ENCODE measurements at regions not wholly inside any gene's neighbourhood (a gene's known extent, or its start where the extent isn't known, plus 50 kb on each side); places are given as distances from the start of the nearest gene placed in this dataset.

DNA sequence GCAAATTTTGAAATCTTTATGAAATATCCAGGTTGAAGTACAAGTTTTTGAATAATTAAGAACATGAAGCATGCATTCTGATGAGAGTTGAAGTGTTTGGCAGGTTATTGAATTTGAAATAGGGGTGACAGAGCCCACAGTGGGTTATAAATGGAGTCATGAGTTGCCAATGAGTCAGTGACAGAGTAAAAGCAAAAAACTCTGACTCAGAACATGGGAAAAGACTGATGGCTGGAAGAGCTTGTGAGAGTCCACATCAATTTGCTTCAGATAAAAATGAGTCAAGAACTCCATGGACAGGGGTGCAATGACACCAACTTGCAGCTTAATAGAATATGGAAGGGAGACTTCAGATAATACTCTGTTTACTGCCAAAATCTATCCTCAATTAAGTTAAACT is 105.3 kb downstream of the SLC6A15 start:
- no peak for DNase-seq (ENCODE audit: low read depth in 1 of 2, low spot score in 1 of 2)

DNA sequence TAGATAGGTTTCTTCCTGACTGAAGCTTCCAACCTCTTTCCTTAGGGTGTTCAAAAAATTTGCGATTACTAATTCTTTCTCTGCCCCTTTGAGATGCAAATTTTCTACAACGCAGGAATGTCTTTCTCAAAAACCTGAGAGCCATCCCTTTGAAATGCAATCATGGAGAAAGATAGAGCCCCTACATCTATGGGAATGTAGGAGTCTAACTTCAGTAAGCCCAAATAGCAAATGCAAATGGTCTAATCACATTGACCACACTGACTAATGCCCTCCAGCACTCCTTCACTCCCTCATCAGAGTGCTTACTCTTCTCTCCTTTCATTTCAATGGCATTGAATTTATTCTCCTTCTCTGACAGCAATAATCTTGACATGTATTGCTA is 107.1 kb downstream of the SLC6A15 start:
- DNase-seq (ENCODE audit: low read depth in 1 of 2, low spot score in 1 of 2) = no peak

DNA sequence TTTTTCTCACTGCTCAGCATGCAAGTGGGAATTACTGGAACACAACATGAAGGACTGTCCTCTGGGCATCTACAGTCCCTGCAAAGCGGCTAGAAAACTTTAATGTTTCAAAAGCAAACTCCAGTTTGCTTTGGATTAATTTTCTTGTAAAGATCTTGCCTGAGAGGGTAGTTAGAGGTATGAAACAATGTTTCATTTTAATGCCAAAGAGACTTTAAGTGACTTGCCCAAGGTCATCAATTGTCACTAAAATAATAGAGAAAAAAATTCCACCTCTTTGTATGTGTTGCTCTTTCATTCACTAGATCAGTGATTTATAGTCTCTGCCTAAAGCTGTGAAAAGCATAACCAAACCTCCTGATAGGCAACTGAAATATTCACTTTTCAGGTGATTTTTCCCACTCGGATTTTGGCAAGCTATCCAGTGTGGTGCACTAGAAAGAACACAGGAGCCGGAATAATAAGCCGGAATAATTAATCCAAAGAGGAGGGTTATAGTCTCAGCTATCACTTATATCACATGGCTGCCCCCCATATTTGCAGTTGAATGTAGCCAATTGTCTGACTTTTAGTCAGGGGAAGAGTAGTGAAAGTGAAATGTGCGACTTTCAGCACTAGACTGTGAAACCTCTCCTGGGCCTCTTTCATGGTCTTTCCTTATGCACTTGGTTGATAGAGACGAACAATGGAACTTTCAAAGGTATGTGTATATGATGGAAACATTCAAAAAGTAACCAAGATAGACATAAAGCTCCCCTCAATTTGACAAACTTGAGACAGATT is 107.7 kb downstream of the SLC6A15 start:
- DNase-seq (ENCODE audit: low read depth in 1 of 2, low spot score in 1 of 2) = no peak

- no peak for DNase-seq (ENCODE audit: low read depth in 1 of 2, low spot score in 1 of 2)
These were observed 108.9 kb downstream of the SLC6A15 start for GRCh38 chr12:84803661-84804060.

GRCh38 chr12:84802161-84802560 is 110.4 kb downstream of the SLC6A15 start:
- DNase-seq (ENCODE audit: low read depth in 1 of 2, low spot score in 1 of 2) = no peak

DNA sequence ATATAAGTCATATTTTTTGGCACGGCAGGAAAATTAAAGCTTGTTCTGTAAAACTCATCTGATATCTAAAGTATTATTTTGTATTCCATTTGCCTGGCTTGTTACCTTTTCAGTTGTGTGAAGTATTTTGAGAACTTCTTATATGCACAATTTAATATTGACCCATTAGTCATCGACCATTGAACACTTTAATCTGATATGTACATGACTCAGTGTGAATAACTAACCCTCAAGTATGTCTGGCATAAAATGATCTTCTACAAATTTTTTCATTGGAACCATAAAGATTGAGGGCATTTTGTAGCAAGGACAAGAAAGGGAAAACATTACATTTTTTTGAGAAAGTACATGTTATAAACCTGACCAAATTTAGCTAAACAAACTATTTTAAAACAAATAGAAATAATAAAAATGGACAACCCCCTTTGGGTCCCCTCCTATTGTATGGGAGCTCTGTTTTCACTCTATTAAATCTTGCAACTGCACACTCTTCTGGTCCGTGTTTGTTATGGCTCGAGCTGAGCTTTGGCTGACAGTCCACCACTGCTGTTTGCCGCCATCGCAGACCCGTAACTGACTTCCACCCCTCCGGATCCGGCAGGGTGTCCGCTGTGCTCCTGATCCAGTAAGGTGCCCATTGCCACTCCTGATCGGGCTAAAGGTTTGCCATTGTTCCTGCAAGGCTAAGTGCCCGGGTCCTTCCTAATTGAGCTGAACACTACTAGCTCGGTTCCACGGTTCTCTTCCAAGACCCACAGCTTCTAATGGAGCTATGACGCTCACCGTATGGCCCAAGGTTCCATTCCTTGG is 118.8 kb downstream of the SLC6A15 start:
- no peak for DNase-seq (ENCODE audit: low read depth in 1 of 2, low spot score in 1 of 2)

DNA sequence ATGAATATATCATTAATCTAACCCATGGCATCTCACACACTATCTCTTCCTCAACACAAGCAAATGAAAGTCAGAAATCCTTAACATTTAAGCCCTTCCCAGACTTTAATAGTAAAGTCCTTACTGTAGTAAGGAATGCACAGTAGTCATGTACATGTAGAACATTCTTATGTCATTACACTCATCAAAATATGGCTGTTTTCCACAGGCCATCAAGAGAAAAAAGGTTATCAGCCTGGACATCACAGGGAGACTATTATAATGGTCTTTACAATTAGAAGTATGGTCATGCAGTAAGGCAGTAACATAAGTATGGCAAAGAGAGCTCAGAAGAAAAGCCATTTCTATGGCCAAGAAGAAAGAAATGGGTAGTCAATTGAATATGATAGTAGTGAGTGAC is 121.2 kb downstream of the SLC6A15 start:
- DNase-seq (ENCODE audit: low read depth in 1 of 2, low spot score in 1 of 2) = no peak

- DNase-seq (ENCODE audit: low read depth in 1 of 2, low spot score in 1 of 2) = no peak
These were observed 123.4 kb downstream of the SLC6A15 start for GRCh38 chr12:84789184-84789583.

- no peak for DNase-seq (ENCODE audit: low read depth in 1 of 2, low spot score in 1 of 2)
These were observed 125.3 kb downstream of the SLC6A15 start for GRCh38 chr12:84787253-84787652.

GRCh38 chr12:84786622-84787021 is 126.0 kb downstream of the SLC6A15 start:
- DNase-seq (ENCODE audit: low read depth in 1 of 2, low spot score in 1 of 2) = no peak

GRCh38 chr12:84785951-84786350 is 126.6 kb downstream of the SLC6A15 start:
- no peak for DNase-seq (ENCODE audit: low read depth in 1 of 2, low spot score in 1 of 2)

- no peak for DNase-seq (ENCODE audit: low read depth in 1 of 2, low spot score in 1 of 2)
These were observed 127.3 kb downstream of the SLC6A15 start for GRCh38 chr12:84785281-84785680.

DNA sequence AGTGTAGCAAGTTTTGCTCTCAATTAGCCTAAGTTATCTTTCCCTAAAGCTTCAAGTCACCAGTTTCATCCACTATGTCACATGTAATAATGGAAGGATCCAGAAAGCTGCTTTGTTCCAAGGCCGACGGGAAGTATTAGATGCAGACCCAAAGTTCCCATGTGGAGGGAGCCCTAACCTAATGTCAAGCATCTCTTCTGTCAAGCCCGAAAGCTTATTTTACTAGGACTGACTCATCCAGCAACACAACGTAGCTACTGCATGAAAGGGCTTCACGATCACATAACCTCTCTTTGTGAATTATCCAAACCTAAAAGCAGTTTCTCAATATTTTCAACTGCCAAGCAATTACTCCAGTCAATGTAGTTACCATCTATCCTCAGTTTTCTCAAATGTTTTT is 133.4 kb downstream of the SLC6A15 start:
- DNase-seq (ENCODE audit: low read depth in 1 of 2, low spot score in 1 of 2) = no peak

DNA sequence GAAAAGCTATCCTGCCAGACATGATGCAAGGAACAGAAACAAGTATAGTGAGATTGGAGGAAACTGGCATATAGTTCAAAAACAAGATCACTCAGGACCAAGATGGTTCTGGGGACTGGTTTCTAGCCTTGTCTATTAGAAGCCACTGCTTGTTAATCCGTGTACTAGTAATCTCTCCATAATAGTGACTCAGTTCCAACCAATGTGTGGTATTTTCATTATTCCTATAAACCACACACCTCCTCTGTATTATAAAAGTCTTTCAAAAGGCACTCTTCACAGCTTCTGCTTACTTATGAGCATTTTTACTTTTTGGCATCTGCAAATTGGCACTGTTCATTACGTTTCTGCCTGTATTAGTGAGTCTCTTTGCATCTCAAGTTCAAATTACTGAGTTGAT is 140.3 kb downstream of the SLC6A15 start:
- no peak for DNase-seq (ENCODE audit: low read depth in 1 of 2, low spot score in 1 of 2)

DNA sequence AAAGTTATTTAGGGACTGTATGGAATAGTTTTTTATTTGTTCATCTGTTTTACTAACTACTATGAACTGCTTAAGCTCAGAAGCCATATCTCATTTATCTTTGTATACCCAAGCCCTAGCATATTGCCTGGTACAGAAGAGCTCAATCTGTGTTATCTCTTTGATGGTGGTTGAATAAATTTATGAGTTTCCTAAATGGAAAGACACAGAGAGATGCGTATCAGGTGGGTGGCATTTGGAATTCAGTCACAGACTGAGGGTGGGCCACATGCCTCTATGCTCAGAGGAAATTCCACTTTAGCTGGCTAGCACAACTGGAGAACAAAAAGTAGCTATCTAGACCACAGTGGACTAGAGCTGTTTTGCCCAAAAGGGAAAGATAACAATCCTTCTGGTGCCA is 145.5 kb downstream of the SLC6A15 start:
- no peak for DNase-seq (ENCODE audit: low read depth in 1 of 2, low spot score in 1 of 2)

GRCh38 chr12:84766375-84766774 is 146.2 kb downstream of the SLC6A15 start:
- DNase-seq (ENCODE audit: low read depth in 1 of 2, low spot score in 1 of 2) = no peak

DNA sequence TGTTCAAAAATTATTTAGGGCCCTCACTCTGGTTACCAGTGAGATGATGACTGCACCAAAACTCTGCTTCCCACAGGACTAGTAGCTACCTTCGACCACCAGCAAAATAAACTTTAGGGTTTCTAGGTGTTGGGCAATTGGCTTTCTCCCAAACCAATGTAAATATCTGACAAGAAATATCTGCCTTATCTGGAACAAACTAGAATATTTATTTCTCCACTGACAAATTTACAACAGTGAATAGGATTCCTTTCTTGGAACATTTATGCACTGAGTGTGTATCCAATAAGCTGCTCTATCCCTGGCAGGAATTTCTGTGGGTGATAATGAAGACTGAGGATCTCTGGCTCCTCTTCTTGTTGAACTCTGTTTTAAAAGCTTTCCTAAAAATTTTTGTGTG is 148.6 kb downstream of the SLC6A15 start:
- no peak for DNase-seq (ENCODE audit: low read depth in 1 of 2, low spot score in 1 of 2)

DNA sequence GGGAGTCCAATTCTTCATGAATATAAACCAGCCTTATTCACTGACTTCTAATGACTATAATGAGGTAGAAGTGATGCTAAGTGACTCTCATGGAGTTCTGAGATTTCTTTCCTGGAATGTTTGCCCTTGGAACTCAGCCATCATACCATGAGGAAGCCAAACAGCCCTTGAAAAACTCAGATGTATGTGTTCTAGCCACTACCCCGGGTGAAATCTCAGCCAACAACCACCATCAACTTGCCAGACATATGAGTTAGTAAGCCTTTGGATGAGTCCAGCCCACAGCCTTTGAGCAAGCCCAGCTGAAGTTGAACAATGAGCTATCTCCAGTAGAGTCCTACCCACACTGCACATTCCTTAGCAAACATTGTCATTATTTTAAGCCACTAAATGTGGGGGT is 149.5 kb downstream of the SLC6A15 start:
- DNase-seq (ENCODE audit: low read depth in 1 of 2, low spot score in 1 of 2) = no peak

- no peak for DNase-seq (ENCODE audit: low read depth in 1 of 2, low spot score in 1 of 2)
These were observed 152.3 kb downstream of the SLC6A15 start for GRCh38 chr12:84760091-84760865.

DNA sequence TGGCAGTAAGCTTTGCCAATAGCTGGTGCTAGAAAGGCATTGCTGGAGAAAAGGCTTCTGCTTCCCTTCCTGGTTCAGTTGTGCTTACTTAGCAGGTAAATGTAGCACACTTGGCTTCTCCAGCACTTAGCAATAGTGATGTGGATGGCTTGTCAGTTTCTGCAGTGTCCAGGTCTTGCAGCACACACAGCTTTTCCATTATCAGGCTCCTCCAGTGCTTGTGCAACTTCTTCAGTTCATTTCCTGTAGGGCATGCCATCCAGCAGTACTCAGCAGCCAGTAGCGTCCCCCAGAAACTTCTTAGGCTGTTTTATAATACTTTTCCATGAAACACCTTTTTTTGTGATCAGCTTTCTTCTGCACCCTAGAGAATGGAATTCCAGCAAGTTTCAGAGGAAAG is 154.6 kb downstream of the SLC6A15 start:
- DNase-seq (ENCODE audit: low read depth in 1 of 2, low spot score in 1 of 2) = no peak

DNA sequence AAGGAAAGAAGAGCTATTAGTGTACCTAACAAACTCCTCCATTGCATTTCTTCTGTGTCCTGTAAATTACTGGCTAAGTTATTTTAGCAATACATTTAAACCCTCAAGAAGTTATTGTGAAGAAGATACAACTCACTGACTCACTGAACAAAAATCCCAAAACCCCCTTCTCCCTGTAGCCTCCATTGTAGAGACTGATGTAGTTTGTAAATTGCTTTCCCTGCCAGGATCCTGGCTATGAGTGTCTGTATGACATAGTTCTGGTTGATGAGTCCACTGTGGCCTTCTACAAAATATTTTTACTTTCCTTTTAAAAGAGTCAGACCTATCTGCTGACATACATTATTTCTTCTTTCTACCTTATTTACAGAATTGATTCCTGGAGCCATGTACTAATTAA is 155.6 kb downstream of the SLC6A15 start:
- no peak for DNase-seq (ENCODE audit: low read depth in 1 of 2, low spot score in 1 of 2)

GRCh38 chr12:84745127-84745526 is 167.5 kb downstream of the SLC6A15 start:
- DNase-seq (ENCODE audit: low read depth in 1 of 2, low spot score in 1 of 2) = no peak
